Adrenal gland (tissue), 5 donors: ENCODE measurements at regions not wholly inside any gene's neighbourhood (a gene's known extent, or its start where the extent isn't known, plus 50 kb on each side); places are given as distances from the start of the nearest gene placed in this dataset.

Source experiments
- POLR2A ChIP-seq, 2 donors: fragments of 450-650 bp; IDR thresholded peaks; one replicate each; pipeline ENCODE4 v1.6.1; 2017; ENCODE audit warnings: antibody characterized with exemption in 2 of 2, mild to moderate bottlenecking in 2 of 2, moderate library complexity in 1 of 2
- TF ChIP-seq, protein P1 (sequence below), 6 experiments: fragments of 450-650 bp in 4 of 6; fragments of 200-600 bp in 2 of 6; sonication (generic) in 1 of 6; IDR thresholded peaks; 1 replicate in 5 of 6; 2 replicates in 1 of 6; pipeline versions ENCODE4 v1.5.1 to v1.8.0; 2016 to 2021; ENCODE audit warnings: antibody characterized with exemption in 6 of 6, mild to moderate bottlenecking in 2 of 6, moderate library complexity in 1 of 6
- donor health status: DM: no; HTN: no; CAD: no.

DNA sequence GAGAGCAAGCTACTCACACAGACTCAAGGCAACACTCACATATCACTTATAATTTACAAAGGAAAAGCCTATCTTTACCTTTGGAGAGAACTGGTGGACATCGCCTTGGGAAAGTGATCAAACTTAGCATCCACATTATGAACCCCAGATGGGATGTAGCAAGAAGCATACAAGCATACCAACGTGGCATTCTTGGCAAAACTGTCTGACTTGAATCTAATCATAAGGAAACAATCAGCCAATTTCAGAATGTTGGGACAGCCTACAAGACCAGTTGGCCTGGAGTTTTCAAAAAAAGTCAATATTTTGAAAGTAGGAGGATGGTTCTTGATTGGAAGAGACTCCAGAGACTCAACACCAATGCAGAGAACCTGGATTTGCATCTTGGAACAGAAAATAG lies 79.1 kb upstream of the PMAIP1 start:
- TF ChIP-seq, protein P1, sequence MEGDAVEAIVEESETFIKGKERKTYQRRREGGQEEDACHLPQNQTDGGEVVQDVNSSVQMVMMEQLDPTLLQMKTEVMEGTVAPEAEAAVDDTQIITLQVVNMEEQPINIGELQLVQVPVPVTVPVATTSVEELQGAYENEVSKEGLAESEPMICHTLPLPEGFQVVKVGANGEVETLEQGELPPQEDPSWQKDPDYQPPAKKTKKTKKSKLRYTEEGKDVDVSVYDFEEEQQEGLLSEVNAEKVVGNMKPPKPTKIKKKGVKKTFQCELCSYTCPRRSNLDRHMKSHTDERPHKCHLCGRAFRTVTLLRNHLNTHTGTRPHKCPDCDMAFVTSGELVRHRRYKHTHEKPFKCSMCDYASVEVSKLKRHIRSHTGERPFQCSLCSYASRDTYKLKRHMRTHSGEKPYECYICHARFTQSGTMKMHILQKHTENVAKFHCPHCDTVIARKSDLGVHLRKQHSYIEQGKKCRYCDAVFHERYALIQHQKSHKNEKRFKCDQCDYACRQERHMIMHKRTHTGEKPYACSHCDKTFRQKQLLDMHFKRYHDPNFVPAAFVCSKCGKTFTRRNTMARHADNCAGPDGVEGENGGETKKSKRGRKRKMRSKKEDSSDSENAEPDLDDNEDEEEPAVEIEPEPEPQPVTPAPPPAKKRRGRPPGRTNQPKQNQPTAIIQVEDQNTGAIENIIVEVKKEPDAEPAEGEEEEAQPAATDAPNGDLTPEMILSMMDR (IDR thresholded peaks at IDR 0.05): no peak
- TF ChIP-seq POLR2A (IDR thresholded peaks at IDR 0.05): no peak
